ENCODE measurements at regions not wholly inside any gene's neighbourhood (a gene's known extent, or its start where the extent isn't known, plus 50 kb on each side); places are given as distances from the start of the nearest gene placed in this dataset.

GRCh38 chr1:106899644-106900043, 156.8 kb upstream of the PRMT6 start:
- no peak overlapping the region for H3K4me3 ChIP-seq (replicated peaks; ENCODE audit: low read depth, low read length)
- TF ChIP-seq, protein P1, sequence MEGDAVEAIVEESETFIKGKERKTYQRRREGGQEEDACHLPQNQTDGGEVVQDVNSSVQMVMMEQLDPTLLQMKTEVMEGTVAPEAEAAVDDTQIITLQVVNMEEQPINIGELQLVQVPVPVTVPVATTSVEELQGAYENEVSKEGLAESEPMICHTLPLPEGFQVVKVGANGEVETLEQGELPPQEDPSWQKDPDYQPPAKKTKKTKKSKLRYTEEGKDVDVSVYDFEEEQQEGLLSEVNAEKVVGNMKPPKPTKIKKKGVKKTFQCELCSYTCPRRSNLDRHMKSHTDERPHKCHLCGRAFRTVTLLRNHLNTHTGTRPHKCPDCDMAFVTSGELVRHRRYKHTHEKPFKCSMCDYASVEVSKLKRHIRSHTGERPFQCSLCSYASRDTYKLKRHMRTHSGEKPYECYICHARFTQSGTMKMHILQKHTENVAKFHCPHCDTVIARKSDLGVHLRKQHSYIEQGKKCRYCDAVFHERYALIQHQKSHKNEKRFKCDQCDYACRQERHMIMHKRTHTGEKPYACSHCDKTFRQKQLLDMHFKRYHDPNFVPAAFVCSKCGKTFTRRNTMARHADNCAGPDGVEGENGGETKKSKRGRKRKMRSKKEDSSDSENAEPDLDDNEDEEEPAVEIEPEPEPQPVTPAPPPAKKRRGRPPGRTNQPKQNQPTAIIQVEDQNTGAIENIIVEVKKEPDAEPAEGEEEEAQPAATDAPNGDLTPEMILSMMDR (IDR thresholded peaks at IDR 0.05; ENCODE audit: low read depth, low read length, missing control alignments) = no peak
- no peak for DNase-seq (ENCODE audit: extremely low read depth, low read depth)

DNA sequence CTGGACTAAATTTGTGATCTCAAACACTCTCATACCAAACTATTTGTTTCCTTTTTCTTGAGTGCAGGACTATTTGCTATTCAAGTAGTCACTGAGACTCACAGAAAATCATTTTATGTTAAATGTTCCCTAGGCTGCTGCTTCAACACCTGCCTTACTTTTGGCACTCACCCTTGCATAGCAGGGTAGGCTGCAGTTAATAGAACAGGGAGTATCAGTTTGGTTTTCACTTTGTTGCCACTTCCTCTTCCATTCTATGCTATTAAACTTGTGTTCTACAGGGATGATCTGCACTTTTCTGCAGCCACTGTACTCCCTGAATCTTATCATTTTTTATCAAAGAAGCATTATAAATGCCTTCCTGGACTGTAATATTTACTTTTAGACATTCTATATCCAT, 148.7 kb upstream of the PRMT6 start:
- H3K4me3 ChIP-seq (replicated peaks; ENCODE audit: low read depth, low read length) = no peak overlapping the region
- TF ChIP-seq, protein P1 (IDR thresholded peaks at IDR 0.05; ENCODE audit: low read depth, low read length, missing control alignments) = no peak
- no peak for DNase-seq (ENCODE audit: extremely low read depth, low read depth)

DNA sequence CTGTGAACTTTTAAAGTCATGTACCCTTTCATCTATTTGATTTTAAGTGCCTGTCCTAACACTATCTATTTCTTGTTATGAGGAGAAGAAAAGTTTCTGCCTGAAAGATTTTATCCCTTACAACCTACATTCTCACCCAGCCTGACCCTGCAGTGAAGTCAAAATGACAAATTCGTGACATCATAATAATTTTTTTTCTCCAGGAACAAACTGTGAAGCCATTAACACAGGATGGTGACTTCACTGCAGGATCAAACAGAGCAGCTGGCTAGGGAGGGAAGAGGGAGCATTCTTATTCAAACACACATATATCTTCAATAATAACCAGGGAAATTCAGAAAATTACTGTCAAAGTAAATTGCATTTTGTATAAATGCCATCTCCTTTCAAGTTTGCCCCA, 147.8 kb upstream of the PRMT6 start:
- H3K4me3 ChIP-seq (replicated peaks; ENCODE audit: low read depth, low read length) = no peak overlapping the region
- no peak for DNase-seq (ENCODE audit: extremely low read depth, low read depth)
- TF ChIP-seq, protein P1 (IDR thresholded peaks at IDR 0.05; ENCODE audit: low read depth, low read length, missing control alignments) = no peak

- H3K4me3 ChIP-seq (replicated peaks; ENCODE audit: low read depth, low read length) = no peak overlapping the region
- TF ChIP-seq, protein P1 (IDR thresholded peaks at IDR 0.05; ENCODE audit: low read depth, low read length, missing control alignments) = no peak
- DNase-seq (ENCODE audit: extremely low read depth, low read depth) = no peak
Measured at GRCh38 chr1:106910798-106911197, 145.7 kb upstream of the PRMT6 start.

- no peak overlapping the region for H3K4me3 ChIP-seq (replicated peaks; ENCODE audit: low read depth, low read length)
- TF ChIP-seq, protein P1 (IDR thresholded peaks at IDR 0.05; ENCODE audit: low read depth, low read length, missing control alignments) = no peak
- no peak for DNase-seq (ENCODE audit: extremely low read depth, low read depth)
Measured at GRCh38 chr1:106912131-106912530, 144.3 kb upstream of the PRMT6 start.

DNA sequence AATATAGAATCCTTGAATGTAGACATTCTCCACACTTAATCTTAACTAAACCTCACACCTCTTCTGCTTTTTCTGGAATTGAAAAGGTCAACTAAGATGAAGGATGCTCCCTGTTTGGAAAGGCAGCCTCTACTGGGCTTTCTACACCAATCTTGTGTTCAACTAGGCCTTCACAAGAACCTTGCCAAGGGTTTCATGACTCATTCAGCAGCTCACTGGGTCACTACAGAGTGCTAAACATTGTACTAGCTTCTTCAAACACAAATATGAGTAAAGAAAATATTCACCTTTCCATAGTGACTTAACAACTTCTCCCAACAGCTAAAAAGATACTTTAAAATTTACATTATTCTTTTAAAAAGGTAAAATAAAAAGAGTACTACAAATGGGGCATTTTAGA, 135.3 kb upstream of the PRMT6 start:
- DNase-seq (ENCODE audit: extremely low read depth, low read depth) = no peak
- H3K4me3 ChIP-seq (replicated peaks; ENCODE audit: low read depth, low read length) = no peak overlapping the region
- TF ChIP-seq, protein P1 (IDR thresholded peaks at IDR 0.05; ENCODE audit: low read depth, low read length, missing control alignments) = no peak

DNA sequence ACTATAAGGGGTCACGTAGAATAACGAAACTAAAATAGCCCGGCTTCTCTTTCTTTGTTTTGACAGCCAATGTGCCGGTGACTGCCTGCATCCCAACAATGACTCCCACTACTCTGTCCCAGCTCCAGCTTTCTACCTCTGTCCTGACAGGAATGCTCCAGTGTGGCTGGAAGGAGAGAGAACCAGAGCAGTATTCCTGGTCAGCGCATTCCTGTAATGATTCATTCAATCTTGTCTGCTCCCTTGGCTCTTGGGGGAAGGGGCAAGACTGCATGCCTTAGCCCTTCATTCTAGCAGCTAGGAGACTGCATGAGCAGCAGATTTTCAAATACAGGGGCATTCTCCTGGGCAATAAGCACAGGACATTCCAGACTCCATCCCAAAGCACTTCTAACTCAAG, 132.1 kb upstream of the PRMT6 start:
- no peak for DNase-seq (ENCODE audit: extremely low read depth, low read depth)
- H3K4me3 ChIP-seq (replicated peaks; ENCODE audit: low read depth, low read length) = no peak overlapping the region
- TF ChIP-seq, protein P1 (IDR thresholded peaks at IDR 0.05; ENCODE audit: low read depth, low read length, missing control alignments) = no peak
